GM23338 (cell line): ENCODE measurements at regions not wholly inside any gene's neighbourhood (a gene's known extent, or its start where the extent isn't known, plus 50 kb on each side); places are given as distances from the start of the nearest gene placed in this dataset.

Experiments used
- CREB1 ChIP-seq: fragments of 250-450 bp; sonication (Bioruptor Pico); IDR thresholded peaks from 2 replicates; pipeline ENCODE4 v1.5.0; 2020; ENCODE audit warnings: low read depth, mild to moderate bottlenecking, moderate library complexity
- CTCF ChIP-seq, 2 experiments: fragments of 200-600 bp in 1 of 2; sonication (generic) in 1 of 2; conservative IDR thresholded peaks; 2 replicates each; pipeline versions ENCODE4 v1.5.1 to v1.6.1; 2016 to 2017; ENCODE audit warnings: antibody characterized with exemption in 2 of 2, low read depth in 2 of 2, mild to moderate bottlenecking in 2 of 2, moderate library complexity in 1 of 2
- EZH2 ChIP-seq: fragments of 200-600 bp; sonication (generic); IDR thresholded peaks from one replicate; pipeline ENCODE4 v1.8.0; 2017; ENCODE audit warnings: antibody characterized with exemption, mild to moderate bottlenecking, low read depth; ENCODE audit not compliant: unreplicated experiment
- POLR2AphosphoS5 ChIP-seq: IDR thresholded peaks from 2 replicates; pipeline ENCODE4 v1.6.1; 2016; ENCODE audit warnings: antibody characterized with exemption, low read depth

DNA sequence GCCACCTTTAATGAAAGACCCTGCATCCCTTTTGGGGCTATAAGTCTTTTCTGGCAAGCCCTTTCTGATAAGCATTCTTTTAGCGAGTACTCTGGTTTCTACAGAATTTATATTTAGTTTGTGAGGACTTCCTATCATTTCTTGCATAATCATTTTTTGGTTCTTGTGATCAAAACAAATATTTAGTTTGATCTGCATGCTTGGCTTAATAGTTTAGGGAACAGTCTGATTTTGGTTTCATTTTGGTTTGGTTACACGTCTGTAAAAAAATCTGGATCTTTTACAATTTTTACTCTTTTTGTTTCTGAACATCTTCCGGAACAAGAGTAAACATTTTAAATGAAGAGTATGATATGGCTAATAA lies 1074.4 kb downstream of the CDH9 start:
- TF ChIP-seq CTCF (conservative IDR thresholded peaks at IDR 0.05; ENCODE audit: low read depth in 2 of 2) = no peak
- no peak for TF ChIP-seq POLR2AphosphoS5
- no peak for TF ChIP-seq CREB1 (CRISPR knock-in tag)
- TF ChIP-seq EZH2 = no peak
